Fibroblast of lung (primary cell): ENCODE measurements at regions not wholly inside any gene's neighbourhood (a gene's known extent, or its start where the extent isn't known, plus 50 kb on each side); places are given as distances from the start of the nearest gene placed in this dataset.

Experiments used
- DNase-seq, 2 donors: peaks; one replicate each; pipeline versions ENCODE4 v3.0.0 to v3.0.0-alpha.2; 2010; ENCODE audit warnings: low read depth in 2 of 2
- H2AFZ ChIP-seq: 2 replicates; pipeline ENCODE4 v1.5.1; 2012; ENCODE audit warnings: low read length, control low read depth, inconsistent platforms
- H3K27ac ChIP-seq: 2 replicates; pipeline ENCODE4 v1.5.1; 2011; ENCODE audit warnings: low read length, control low read depth; ENCODE audit not compliant: insufficient read depth
- H3K27me3 ChIP-seq: 2 replicates; pipeline ENCODE4 v1.5.1; 2011; ENCODE audit warnings: mild to moderate bottlenecking, low read length; ENCODE audit not compliant: control insufficient read depth, insufficient read depth
- H3K36me3 ChIP-seq: 2 replicates; pipeline ENCODE4 v1.5.1; 2011; ENCODE audit warnings: low read length; ENCODE audit not compliant: control insufficient read depth, insufficient read depth
- H3K4me1 ChIP-seq: 2 replicates; pipeline ENCODE4 v1.5.1; 2011; ENCODE audit warnings: low read length; ENCODE audit not compliant: control insufficient read depth, insufficient read depth; ENCODE audit errors: extremely low read depth
- H3K4me2 ChIP-seq: 2 replicates; pipeline ENCODE4 v1.5.1; 2011; ENCODE audit warnings: low read length, control low read depth; ENCODE audit not compliant: insufficient read depth; ENCODE audit errors: extremely low read depth
- H3K4me3 ChIP-seq, 4 experiments: fragments of 200-600 bp in 1 of 4; sonication (generic) in 1 of 4; replicated peaks in 1 of 4; 2 replicates each; pipeline ENCODE4 v1.5.1; 2011 to 2016; ENCODE audit warnings: low read length in 4 of 4, low read depth in 3 of 4, mild to moderate bottlenecking in 3 of 4, control low read depth in 2 of 4, inconsistent platforms in 1 of 4, mixed read lengths in 1 of 4; ENCODE audit not compliant: insufficient read depth in 1 of 4; ENCODE audit errors: control extremely low read depth in 1 of 4
- H3K79me2 ChIP-seq: 2 replicates; pipeline ENCODE4 v1.5.1; 2012; ENCODE audit warnings: mild to moderate bottlenecking, low read length, inconsistent platforms; ENCODE audit not compliant: control insufficient read depth, insufficient read depth
- H3K9ac ChIP-seq: 2 replicates; pipeline ENCODE4 v1.5.1; 2011; ENCODE audit warnings: mild to moderate bottlenecking, low read length, control low read depth; ENCODE audit not compliant: insufficient read depth
- H3K9me3 ChIP-seq: 2 replicates; pipeline ENCODE4 v1.5.1; 2012; ENCODE audit warnings: low read depth, low read length; ENCODE audit not compliant: control insufficient read depth, insufficient read depth
- H4K20me1 ChIP-seq: 2 replicates; pipeline ENCODE4 v1.5.1; 2011; ENCODE audit warnings: low read length; ENCODE audit not compliant: control insufficient read depth, insufficient read depth; ENCODE audit errors: extremely low read depth
- CTCF ChIP-seq, 2 donors: IDR thresholded peaks in 1 of 2; conservative IDR thresholded peaks in 1 of 2; 1 replicate in 1 of 2; 2 replicates in 1 of 2; pipeline ENCODE4 v1.5.1; 2011 to 2012; ENCODE audit warnings: low read length in 2 of 2, control low read depth in 1 of 2, inconsistent platforms in 1 of 2, low read depth in 1 of 2, mild to moderate bottlenecking in 1 of 2
- EZH2 ChIP-seq: IDR thresholded peaks from 2 replicates; pipeline ENCODE4 v1.5.1; 2012; ENCODE audit warnings: low read length, control low read depth, mild to moderate bottlenecking; ENCODE audit errors: missing control alignments

- Histone ChIP-seq H3K4me1 (no peaks in the 10 kb centered on the region), H3K9me3 (no peaks in the 10 kb centered on the region), H3K27ac (no peak overlapping the region), H3K36me3 (no peaks in the 10 kb centered on the region), H3K4me3 (no peak overlapping the region), H3K27me3 (no peaks in the 10 kb centered on the region), H3K79me2 (no peaks in the 10 kb centered on the region), H2AFZ (no peak overlapping the region), H3K9ac (no peak overlapping the region), H4K20me1 (no peaks in the 10 kb centered on the region), H3K4me2 (no peak overlapping the region)
- no peak for TF ChIP-seq EZH2
- no peak for TF ChIP-seq CTCF (conservative IDR thresholded peaks at IDR 0.05 in 1 of 2, IDR thresholded peaks at IDR 0.05 in 1 of 2; ENCODE audit: low read depth in 1 of 2, low read length in 2 of 2)
- DNase-seq, result no peak
Measured at GRCh38 chr12:111251058-111251730, 117.7 kb downstream of the PHETA1 start.

- Histone ChIP-seq H3K9me3 (no peaks in the 10 kb centered on the region), H4K20me1 (no peaks in the 10 kb centered on the region), H2AFZ (no peak overlapping the region), H3K27me3 (no peaks in the 10 kb centered on the region), H3K9ac (no peak overlapping the region), H3K4me2 (no peak overlapping the region), H3K36me3 (no peaks in the 10 kb centered on the region), H3K4me3 (no peak overlapping the region), H3K27ac (no peak overlapping the region), H3K79me2 (no peaks in the 10 kb centered on the region), H3K4me1 (no peaks in the 10 kb centered on the region)
- TF ChIP-seq EZH2 (no peak), CTCF (conservative IDR thresholded peaks at IDR 0.05 in 1 of 2, IDR thresholded peaks at IDR 0.05 in 1 of 2; ENCODE audit: low read depth in 1 of 2, low read length in 2 of 2) (no peak)
- no peak for DNase-seq
Measured at GRCh38 chr12:111250251-111250881, 118.5 kb downstream of the PHETA1 start.

GRCh38 chr12:111249757-111250156, 119.1 kb downstream of the PHETA1 start:
- Histone ChIP-seq H3K79me2 (no peaks in the 10 kb centered on the region), H3K36me3 (no peaks in the 10 kb centered on the region), H3K27ac (no peak overlapping the region), H3K4me1 (no peaks in the 10 kb centered on the region), H3K4me3 (no peak overlapping the region), H4K20me1 (no peaks in the 10 kb centered on the region), H3K27me3 (no peaks in the 10 kb centered on the region), H3K9me3 (no peaks in the 10 kb centered on the region), H3K9ac (no peak overlapping the region), H3K4me2 (no peak overlapping the region), H2AFZ (no peak overlapping the region)
- no peak for DNase-seq
- TF ChIP-seq EZH2 (no peak), CTCF (conservative IDR thresholded peaks at IDR 0.05 in 1 of 2, IDR thresholded peaks at IDR 0.05 in 1 of 2; ENCODE audit: low read depth in 1 of 2, low read length in 2 of 2) (no peak)
